MCF 10A (cell line): ENCODE measurements at regions not wholly inside any gene's neighbourhood (a gene's known extent, or its start where the extent isn't known, plus 50 kb on each side); places are given as distances from the start of the nearest gene placed in this dataset.
A peak's percentile ranks its signal among the peaks of the same experiment; 100 is the strongest.

Experiments used
- BruUV-seq: library from RNA; stranded (reverse); fragments of 400-500 nt; replicated peaks from 2 replicates; lab custom pipeline; 2021; lab: Mats Ljungman, UMichigan
- CTCF ChIA-PET: fragments of 300-600 bp; sonication (Branson Sonifier 250); formaldehyde crosslinking; extraction: SDS; loops from one replicate; lab custom pipeline; 2021; ENCODE audit warnings: antibody characterized with exemption, inconsistent platforms; lab: Yijun Ruan, JAX
- POLR2A ChIA-PET: fragments of 300-600, 350-650 bp; sonication (Branson Sonifier 250); formaldehyde crosslinking; extraction: SDS; loops from one replicate; lab custom pipeline; 2020; ENCODE audit warnings: antibody characterized with exemption, inconsistent platforms; lab: Yijun Ruan, JAX
- DNase-seq: peaks from one replicate; pipeline ENCODE4 v3.0.0-alpha.2; 2018; ENCODE audit not compliant: unreplicated experiment
- H3K27ac Mint-ChIP-seq: one replicate; pipeline ENCODE4 v1.8.0; 2022; ENCODE audit warnings: mild to moderate bottlenecking, low read depth, mixed read lengths; ENCODE audit not compliant: unreplicated experiment
- H3K27me3 Mint-ChIP-seq: one replicate; pipeline ENCODE4 v1.8.0; 2022; ENCODE audit warnings: mixed read lengths; ENCODE audit not compliant: insufficient read depth, unreplicated experiment
- H3K36me3 Mint-ChIP-seq: one replicate; pipeline ENCODE4 v1.8.0; 2022; ENCODE audit warnings: mild to moderate bottlenecking, moderate library complexity, mixed read lengths; ENCODE audit not compliant: insufficient read depth, unreplicated experiment
- H3K4me1 Mint-ChIP-seq: one replicate; pipeline ENCODE4 v1.8.0; 2022; ENCODE audit warnings: mixed read lengths; ENCODE audit not compliant: insufficient read depth, unreplicated experiment
- H3K4me3 Mint-ChIP-seq: one replicate; pipeline ENCODE4 v1.8.0; 2022; ENCODE audit warnings: mild to moderate bottlenecking, moderate library complexity, mixed read lengths; ENCODE audit not compliant: unreplicated experiment
- H3K9me3 Mint-ChIP-seq: one replicate; pipeline ENCODE4 v1.8.0; 2022; ENCODE audit warnings: mixed read lengths; ENCODE audit not compliant: unreplicated experiment
- CTCF ChIP-seq: fragments of 200-600 bp; IDR thresholded peaks from one replicate; pipeline ENCODE4 v1.8.0; 2022; ENCODE audit warnings: antibody characterized with exemption, mild to moderate bottlenecking; ENCODE audit not compliant: unreplicated experiment
- intact Hi-C: fragments of 100-400 bp; cut with micrococcal nuclease; formaldehyde crosslinking; loops from 2 replicates; pipeline ENCODE4 v1.14.1; 2022

- ChIA-PET POLR2A (no interaction called here), CTCF (interaction anchor here (1.1 kb wide), 1 partner anchor 21 kb away, joined by 3 read pairs; no protein-coding TSS in a partner anchor)
- intact Hi-C loops, result no loop called here
- H3K27ac Mint-ChIP-seq, result no peak overlapping the region
- no peaks in the 10 kb centered on the region for H3K36me3 Mint-ChIP-seq
- no peaks in the 10 kb centered on the region for H3K4me1 Mint-ChIP-seq
- no peak for TF ChIP-seq CTCF
- H3K27me3 Mint-ChIP-seq, result no peaks in the 10 kb centered on the region
- no peak for DNase-seq
- no peaks in the 10 kb centered on the region for H3K9me3 Mint-ChIP-seq
- H3K4me3 Mint-ChIP-seq, result no peak overlapping the region
- BruUV-seq, result no TSS peak
Observed at GRCh38 chr2:21310493-21310892, 186.7 kb downstream of the TDRD15 start.

GRCh38 chr2:21314322-21314835 is 190.6 kb downstream of the TDRD15 start:
- no peak for DNase-seq
- Mint-ChIP-seq H3K27ac (no peak overlapping the region), H3K4me3 (no peak overlapping the region), H3K36me3 (no peaks in the 10 kb centered on the region), H3K9me3 (no peaks in the 10 kb centered on the region), H3K27me3 (peaks cover 10% of the 10 kb centered on the region), H3K4me1 (no peaks in the 10 kb centered on the region)
- no peak for TF ChIP-seq CTCF
- POLR2A ChIA-PET, result no interaction called here
- CTCF ChIA-PET, result interaction anchor here (0.7 kb wide), 1 partner anchor 115 kb away, joined by 3 read pairs; no protein-coding TSS in a partner anchor
- BruUV-seq, result no TSS peak
- intact Hi-C loops, result no loop called here

GRCh38 chr2:21317131-21317530 is 193.4 kb downstream of the TDRD15 start:
- Mint-ChIP-seq H3K36me3 (no peaks in the 10 kb centered on the region), H3K9me3 (no peaks in the 10 kb centered on the region), H3K27me3 (peaks cover 11% of the 10 kb centered on the region), H3K4me3 (no peak overlapping the region), H3K27ac (no peak overlapping the region), H3K4me1 (no peaks in the 10 kb centered on the region)
- peak; percentile 68 for DNase-seq
- intact Hi-C loops, result loop anchor here (1.0 kb wide), 2 partner anchors 142 to 275 kb away; no protein-coding TSS in a partner anchor
- ChIA-PET CTCF (interaction anchor here (0.5 to 3.4 kb wide), 26 partner anchors 8 to 656 kb away, joined by 3 to 11 read pairs (median 4); no protein-coding TSS in a partner anchor), POLR2A (interaction anchor here (0.6 to 0.7 kb wide), 2 partner anchors 27 to 45 kb away, joined by 4 to 5 read pairs; no protein-coding TSS in a partner anchor)
- no TSS peak for BruUV-seq
- TF ChIP-seq CTCF, result peak; percentile 64

GRCh38 chr2:21318263-21318662 is 194.5 kb downstream of the TDRD15 start:
- H3K27me3 Mint-ChIP-seq, result peaks cover 11% of the 10 kb centered on the region

More at GRCh38 chr2:21318263-21318662, 194.5 kb downstream of the TDRD15 start:
- ChIA-PET CTCF (interaction anchor here (0.6 to 3.4 kb wide), 12 partner anchors 7 to 657 kb away, joined by 3 to 11 read pairs (median 4); no protein-coding TSS in a partner anchor), POLR2A (no interaction called here)
- H3K4me3 Mint-ChIP-seq, result no peak overlapping the region
- H3K9me3 Mint-ChIP-seq, result no peaks in the 10 kb centered on the region
- H3K36me3 Mint-ChIP-seq, result no peaks in the 10 kb centered on the region
- BruUV-seq, result no TSS peak
- no peak for DNase-seq
- no peaks in the 10 kb centered on the region for H3K4me1 Mint-ChIP-seq
- H3K27ac Mint-ChIP-seq, result no peak overlapping the region
- no peak for TF ChIP-seq CTCF
- intact Hi-C loops, result no loop called here
